ENCODE measurements at regions not wholly inside any gene's neighbourhood (a gene's known extent, or its start where the extent isn't known, plus 50 kb on each side); places are given as distances from the start of the nearest gene placed in this dataset.
"Not testable (repeated sequence)": the region's sequence is repeated elsewhere in the genome, so short reads cannot be mapped to it uniquely, and the experiment has no call there.

DNA sequence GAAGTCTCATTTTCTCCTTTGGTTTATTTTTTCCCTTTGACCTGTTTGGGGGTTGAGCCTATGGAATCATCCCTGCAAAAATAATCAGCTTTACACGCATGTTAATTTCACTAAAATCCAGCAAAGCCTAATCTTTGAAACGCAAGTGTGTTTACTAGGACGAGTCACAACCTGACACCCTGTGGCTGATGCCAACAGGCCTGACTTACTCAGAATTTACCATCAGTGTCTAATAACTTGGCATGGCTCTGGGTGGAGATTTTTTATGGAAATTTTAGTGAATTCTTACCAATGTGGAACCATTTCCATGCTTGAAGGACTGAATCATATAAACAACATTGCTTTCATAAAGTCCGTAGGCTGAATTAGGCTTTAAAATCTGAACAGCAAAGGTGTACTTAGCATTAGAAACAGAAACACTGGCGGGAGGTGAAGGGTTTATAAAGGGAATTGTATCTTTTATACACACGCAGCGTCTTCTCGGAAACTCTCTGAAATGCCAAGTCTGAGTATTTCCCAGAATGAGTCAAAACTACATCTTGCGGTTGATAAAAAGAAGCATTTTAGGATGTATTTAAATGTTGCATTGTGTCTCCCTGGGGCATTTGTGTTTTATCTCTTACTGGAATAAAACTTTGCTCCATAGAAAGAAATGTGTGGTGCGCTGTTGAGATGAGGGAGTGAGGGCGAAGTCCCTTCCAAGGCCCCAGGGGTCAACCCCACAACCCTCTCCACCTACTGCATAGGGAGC, 81.2 kb downstream of the DACT2 start:
- Histone ChIP-seq H3T11ph (ENCODE audit: low read length) (no peak overlapping the region), H3K79me2 (ENCODE audit: insufficient read depth, low read length) (no peaks in the 10 kb centered on the region), H2BK12ac (ENCODE audit: insufficient read length, low read depth, low read length) (no peak overlapping the region), H2BK5ac (ENCODE audit: insufficient read length, low read length) (no peak overlapping the region), H2BK15ac (ENCODE audit: low read depth, low read length) (no peak overlapping the region), H3K79me1 (ENCODE audit: insufficient read depth, low read depth, low read length, poor library complexity, severe bottlenecking) (no peaks in the 10 kb centered on the region), H4K91ac (ENCODE audit: insufficient read length, low read depth, low read length) (no peak overlapping the region), H3K4me2 (ENCODE audit: insufficient read depth, insufficient read length, low read length) (no peak overlapping the region), H4K5ac (ENCODE audit: insufficient read length, low read depth, low read length) (no peak overlapping the region), H3K14ac (ENCODE audit: insufficient read depth, low read length) (no peak overlapping the region), H3K9ac (ENCODE audit: extremely low read depth, insufficient read length, low read length) (no peak overlapping the region), H3K4me1 (ENCODE audit: insufficient read depth, low read length) (no peaks in the 10 kb centered on the region), H3K27ac (ENCODE audit: insufficient read length, low read depth, low read length) (no peak overlapping the region), H4K20me1 (ENCODE audit: control insufficient read depth, insufficient read depth, insufficient read length) (no peaks in the 10 kb centered on the region), H3K56ac (ENCODE audit: insufficient read length, low read depth, low read length) (no peak overlapping the region), H3K4ac (ENCODE audit: low read depth, low read length) (no peak overlapping the region), H3K23me2 (ENCODE audit: insufficient read length, low read depth, low read length, poor library complexity, severe bottlenecking) (no peaks in the 10 kb centered on the region), H3K23ac (ENCODE audit: insufficient read length, low read depth, low read length) (no peak overlapping the region), H3K9me3 (ENCODE audit: control insufficient read depth, low read depth, low read length) (no peaks in the 10 kb centered on the region), H2BK120ac (ENCODE audit: low read depth, low read length, poor library complexity, severe bottlenecking) (no peak overlapping the region), H3K27me3 (ENCODE audit: insufficient read depth, low read length) (no peaks in the 10 kb centered on the region), H3K18ac (ENCODE audit: insufficient read length, low read depth, low read length) (no peak overlapping the region), H4K8ac (replicated peaks; ENCODE audit: insufficient read length, low read depth, low read length) (no peak overlapping the region), H2AK5ac (ENCODE audit: insufficient read length, low read length) (no peak overlapping the region), H2BK20ac (ENCODE audit: low read depth, low read length, poor library complexity, severe bottlenecking) (no peak overlapping the region), H2AFZ (ENCODE audit: low read length) (no peak overlapping the region)
- Mint-ChIP-seq H3K4me1 (peaks cover 2 to 6% of the 10 kb centered on the region in 2 experiments; a peak in 2 of 4 replicates), H3K4me3 (no peak overlapping the region), H3K27ac (no peak overlapping the region; a peak in 1 of 7 replicates), H3K27me3 (ENCODE audit: low read depth) (no peaks in the 10 kb centered on the region; the same call in 1 of the 2 replicates), H3K9me3 (no peaks in the 10 kb centered on the region), H3K36me3 (ENCODE audit: insufficient read depth in 1 of 3, low read depth in 3 of 3) (no peaks in the 10 kb centered on the region; a peak in 1 of 7 replicates)
- no peak for DNase-seq
- WGBS (ENCODE audit: extremely low coverage, insufficient read length, low lambda C conversion rate): no CpG with 5 or more reads among the region's 11 CpGs
- TF ChIP-seq, protein P1, sequence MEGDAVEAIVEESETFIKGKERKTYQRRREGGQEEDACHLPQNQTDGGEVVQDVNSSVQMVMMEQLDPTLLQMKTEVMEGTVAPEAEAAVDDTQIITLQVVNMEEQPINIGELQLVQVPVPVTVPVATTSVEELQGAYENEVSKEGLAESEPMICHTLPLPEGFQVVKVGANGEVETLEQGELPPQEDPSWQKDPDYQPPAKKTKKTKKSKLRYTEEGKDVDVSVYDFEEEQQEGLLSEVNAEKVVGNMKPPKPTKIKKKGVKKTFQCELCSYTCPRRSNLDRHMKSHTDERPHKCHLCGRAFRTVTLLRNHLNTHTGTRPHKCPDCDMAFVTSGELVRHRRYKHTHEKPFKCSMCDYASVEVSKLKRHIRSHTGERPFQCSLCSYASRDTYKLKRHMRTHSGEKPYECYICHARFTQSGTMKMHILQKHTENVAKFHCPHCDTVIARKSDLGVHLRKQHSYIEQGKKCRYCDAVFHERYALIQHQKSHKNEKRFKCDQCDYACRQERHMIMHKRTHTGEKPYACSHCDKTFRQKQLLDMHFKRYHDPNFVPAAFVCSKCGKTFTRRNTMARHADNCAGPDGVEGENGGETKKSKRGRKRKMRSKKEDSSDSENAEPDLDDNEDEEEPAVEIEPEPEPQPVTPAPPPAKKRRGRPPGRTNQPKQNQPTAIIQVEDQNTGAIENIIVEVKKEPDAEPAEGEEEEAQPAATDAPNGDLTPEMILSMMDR (conservative IDR thresholded peaks at IDR 0.05): no peak

DNA sequence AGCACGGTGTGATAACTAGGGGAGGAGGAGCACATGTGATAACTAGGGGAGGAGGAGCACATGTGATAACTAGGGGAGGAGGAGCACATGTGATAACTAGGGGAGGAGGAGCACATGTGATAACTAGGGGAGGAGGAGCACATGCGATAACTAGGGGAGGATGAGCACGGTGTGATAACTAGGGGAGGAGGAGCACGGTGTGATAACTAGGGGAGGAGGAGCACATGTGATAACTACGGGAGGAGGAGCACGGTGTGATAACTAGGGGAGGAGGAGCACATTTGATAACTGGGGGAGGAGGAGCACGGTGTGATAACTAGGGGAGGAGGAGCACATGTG, 85.7 kb downstream of the DACT2 start:
- H3K23me2 ChIP-seq (ENCODE audit: insufficient read length, low read depth, low read length, poor library complexity, severe bottlenecking); H3K27ac ChIP-seq (ENCODE audit: insufficient read length, low read depth, low read length); H3K4me2 ChIP-seq (ENCODE audit: insufficient read depth, insufficient read length, low read length); H4K91ac ChIP-seq (ENCODE audit: insufficient read length, low read depth, low read length); H3K9ac ChIP-seq (ENCODE audit: extremely low read depth, insufficient read length, low read length); H3T11ph ChIP-seq (ENCODE audit: low read length); DNase-seq; H2BK120ac ChIP-seq (ENCODE audit: low read depth, low read length, poor library complexity, severe bottlenecking); H2AFZ ChIP-seq (ENCODE audit: low read length); H3K9me3 ChIP-seq (ENCODE audit: control insufficient read depth, low read depth, low read length); H3K27ac Mint-ChIP-seq; H3K4ac ChIP-seq (ENCODE audit: low read depth, low read length); H3K4me1 ChIP-seq (ENCODE audit: insufficient read depth, low read length); H3K9me3 Mint-ChIP-seq; H2BK12ac ChIP-seq (ENCODE audit: insufficient read length, low read depth, low read length); H4K8ac ChIP-seq (replicated peaks; ENCODE audit: insufficient read length, low read depth, low read length); H3K27me3 Mint-ChIP-seq (ENCODE audit: low read depth); H3K4me3 Mint-ChIP-seq; H3K79me1 ChIP-seq (ENCODE audit: insufficient read depth, low read depth, low read length, poor library complexity, severe bottlenecking); H2BK5ac ChIP-seq (ENCODE audit: insufficient read length, low read length); H3K27me3 ChIP-seq (ENCODE audit: insufficient read depth, low read length); H3K18ac ChIP-seq (ENCODE audit: insufficient read length, low read depth, low read length); H2AK5ac ChIP-seq (ENCODE audit: insufficient read length, low read length); H3K36me3 Mint-ChIP-seq (ENCODE audit: insufficient read depth in 1 of 3, low read depth in 3 of 3); H2BK15ac ChIP-seq (ENCODE audit: low read depth, low read length); H3K79me2 ChIP-seq (ENCODE audit: insufficient read depth, low read length); H2BK20ac ChIP-seq (ENCODE audit: low read depth, low read length, poor library complexity, severe bottlenecking); H4K5ac ChIP-seq (ENCODE audit: insufficient read length, low read depth, low read length); H3K56ac ChIP-seq (ENCODE audit: insufficient read length, low read depth, low read length); H3K23ac ChIP-seq (ENCODE audit: insufficient read length, low read depth, low read length); H4K20me1 ChIP-seq (ENCODE audit: control insufficient read depth, insufficient read depth, insufficient read length); H3K14ac ChIP-seq (ENCODE audit: insufficient read depth, low read length): not testable (repeated sequence)
- H3K4me1 Mint-ChIP-seq: peaks cover 12 to 20% of the 10 kb centered on the region in 2 experiments
- no CpG with 5 or more reads among the region's 7 CpGs for WGBS (ENCODE audit: extremely low coverage, insufficient read length, low lambda C conversion rate)
